ENCODE measurements at regions not wholly inside any gene's neighbourhood (a gene's known extent, or its start where the extent isn't known, plus 50 kb on each side); places are given as distances from the start of the nearest gene placed in this dataset.

DNA sequence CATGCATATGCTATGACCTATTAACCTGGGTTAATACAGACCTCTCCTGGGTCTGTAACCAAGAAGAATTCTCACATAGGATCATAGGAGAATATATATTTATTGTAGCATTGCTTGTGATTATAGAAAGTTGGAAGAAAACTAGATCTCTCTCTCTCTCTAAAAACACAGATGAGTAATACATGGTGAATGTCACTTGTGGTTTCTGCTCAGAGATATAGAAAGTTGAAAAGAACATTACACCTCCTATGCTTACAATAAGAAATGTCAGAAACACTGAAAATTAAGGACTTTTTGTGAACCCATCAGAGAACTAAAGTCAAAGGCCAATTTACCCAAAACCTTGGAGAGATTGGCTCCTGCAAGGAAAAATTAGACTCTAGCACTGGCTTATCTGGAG, 1389.5 kb downstream of the FAM133A start:
- no peak overlapping the region for H2BK15ac ChIP-seq (ENCODE audit: low read depth, poor library complexity, severe bottlenecking)
- H4K91ac ChIP-seq (ENCODE audit: low read length): no peak overlapping the region
- H2BK12ac ChIP-seq (ENCODE audit: low read length in 2 of 2): no peak overlapping the region
- no peak overlapping the region for H3K4me3 ChIP-seq (ENCODE audit: insufficient read depth in 1 of 2, low read depth in 1 of 2, low read length in 2 of 2)
- H2AK5ac ChIP-seq (ENCODE audit: low read length, severe bottlenecking): no peak overlapping the region
- H3K23ac ChIP-seq (ENCODE audit: low read length in 2 of 2): no peak overlapping the region
- H3K18ac ChIP-seq (ENCODE audit: low read depth in 1 of 2, low read length in 2 of 2): no peak overlapping the region
- H2BK120ac ChIP-seq (ENCODE audit: low read depth, low read length): no peak overlapping the region
- H3K4me2 ChIP-seq (ENCODE audit: low read length, poor library complexity, severe bottlenecking): no peak overlapping the region
- peak; percentile 25 for DNase-seq
- H2BK5ac ChIP-seq (ENCODE audit: low read depth, low read length, poor library complexity, severe bottlenecking): no peak overlapping the region
- H3K4me1 ChIP-seq (ENCODE audit: control insufficient read depth, insufficient read depth, low read depth, low read length): no peaks in the 10 kb centered on the region
- H3K79me1 ChIP-seq (replicated peaks; ENCODE audit: low read length, poor library complexity, severe bottlenecking): no peaks in the 10 kb centered on the region
- no peak overlapping the region for H2AFZ ChIP-seq (ENCODE audit: low read depth, low read length)
- H3K36me3 ChIP-seq (ENCODE audit: control insufficient read depth in 1 of 2, insufficient read depth in 2 of 2, low read depth in 1 of 2, low read length in 2 of 2): no peaks in the 10 kb centered on the region
- H3K9me3 ChIP-seq (ENCODE audit: control insufficient read depth, low read length): no peaks in the 10 kb centered on the region
- peak overlapping the region; percentile 59 for H3K27ac ChIP-seq (ENCODE audit: low read length, poor library complexity, severe bottlenecking)
- peaks cover 0 to 12% of the 10 kb centered on the region in 2 experiments for H3K27me3 ChIP-seq (ENCODE audit: control insufficient read depth in 1 of 2, insufficient read depth in 1 of 2, low read length in 2 of 2)
- no peak overlapping the region for H3K9ac ChIP-seq (ENCODE audit: low read length)
- no peak overlapping the region for H4K8ac ChIP-seq (ENCODE audit: low read length)
- H3K4ac ChIP-seq (ENCODE audit: low read depth in 1 of 2, low read length in 2 of 2): no peak overlapping the region
- H3K14ac ChIP-seq (ENCODE audit: low read length in 2 of 2): no peak overlapping the region

DNA sequence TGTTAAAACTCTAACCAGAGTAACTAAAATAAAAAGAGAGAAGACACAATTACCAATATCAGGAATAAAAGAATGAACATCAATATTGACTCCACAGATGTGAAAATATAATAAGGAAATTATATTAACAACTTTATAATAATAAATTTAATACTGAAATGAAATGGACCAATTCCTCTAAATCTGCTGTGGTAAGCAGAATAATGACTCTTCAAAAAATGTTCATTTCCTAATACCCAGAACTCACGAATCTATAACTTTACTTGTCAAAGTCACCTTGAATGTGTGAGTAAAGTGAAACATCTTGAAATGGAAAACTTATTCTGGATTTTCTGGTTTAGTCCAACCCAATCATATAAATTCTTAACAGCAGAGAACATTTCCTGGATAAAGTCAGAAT, 1391.1 kb downstream of the FAM133A start:
- no peak overlapping the region for H3K14ac ChIP-seq (ENCODE audit: low read length in 2 of 2)
- no CpG with 5 or more reads among the region's 1 CpG for WGBS
- no peak overlapping the region for H4K8ac ChIP-seq (ENCODE audit: low read length)
- H3K27ac ChIP-seq (ENCODE audit: low read length, poor library complexity, severe bottlenecking): no peak overlapping the region
- H3K27me3 ChIP-seq (ENCODE audit: control insufficient read depth in 1 of 2, insufficient read depth in 1 of 2, low read length in 2 of 2): peaks cover 0 to 22% of the 10 kb centered on the region in 2 experiments
- no peaks in the 10 kb centered on the region for H3K79me1 ChIP-seq (replicated peaks; ENCODE audit: low read length, poor library complexity, severe bottlenecking)
- no peak for DNase-seq
- H3K36me3 ChIP-seq (ENCODE audit: control insufficient read depth in 1 of 2, insufficient read depth in 2 of 2, low read depth in 1 of 2, low read length in 2 of 2): no peaks in the 10 kb centered on the region
- no peak overlapping the region for H4K91ac ChIP-seq (ENCODE audit: low read length)
- no peak overlapping the region for H3K23ac ChIP-seq (ENCODE audit: low read length in 2 of 2)
- H2BK15ac ChIP-seq (ENCODE audit: low read depth, poor library complexity, severe bottlenecking): no peak overlapping the region
- no peak overlapping the region for H2BK12ac ChIP-seq (ENCODE audit: low read length in 2 of 2)
- no peak overlapping the region for H2AFZ ChIP-seq (ENCODE audit: low read depth, low read length)
- H3K4me3 ChIP-seq (ENCODE audit: insufficient read depth in 1 of 2, low read depth in 1 of 2, low read length in 2 of 2): no peak overlapping the region
- no peak overlapping the region for H3K4ac ChIP-seq (ENCODE audit: low read depth in 1 of 2, low read length in 2 of 2)
- H2BK5ac ChIP-seq (ENCODE audit: low read depth, low read length, poor library complexity, severe bottlenecking): no peak overlapping the region
- H3K9me3 ChIP-seq (ENCODE audit: control insufficient read depth, low read length): no peaks in the 10 kb centered on the region
- H3K4me1 ChIP-seq (ENCODE audit: control insufficient read depth, insufficient read depth, low read depth, low read length): no peaks in the 10 kb centered on the region
- H3K9ac ChIP-seq (ENCODE audit: low read length): no peak overlapping the region
- no peak overlapping the region for H2BK120ac ChIP-seq (ENCODE audit: low read depth, low read length)
- no peak overlapping the region for H3K4me2 ChIP-seq (ENCODE audit: low read length, poor library complexity, severe bottlenecking)
- no peak overlapping the region for H2AK5ac ChIP-seq (ENCODE audit: low read length, severe bottlenecking)
- no peak overlapping the region for H3K18ac ChIP-seq (ENCODE audit: low read depth in 1 of 2, low read length in 2 of 2)

DNA sequence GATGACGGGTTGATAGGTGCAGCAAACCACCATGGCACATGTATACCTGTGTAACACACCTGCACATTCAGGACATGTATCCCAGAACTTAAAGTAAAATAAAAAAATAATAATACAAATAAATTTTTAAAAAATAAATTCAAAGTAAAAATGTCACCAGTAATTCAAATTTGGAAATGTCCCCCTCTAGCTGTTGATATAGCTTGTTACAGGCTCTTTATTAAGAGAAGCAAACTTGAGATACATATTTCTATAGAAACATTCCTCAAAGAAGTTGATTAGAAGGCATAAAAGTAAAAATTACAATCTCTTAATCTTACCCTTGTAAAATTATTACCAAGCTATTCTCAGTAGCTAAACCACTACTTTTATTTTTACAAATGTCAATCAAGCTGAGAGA, 1397.0 kb downstream of the FAM133A start:
- H4K8ac ChIP-seq (ENCODE audit: low read length): no peak overlapping the region
- H4K91ac ChIP-seq (ENCODE audit: low read length): no peak overlapping the region
- H3K27ac ChIP-seq (ENCODE audit: low read length, poor library complexity, severe bottlenecking): no peak overlapping the region
- H2AFZ ChIP-seq (ENCODE audit: low read depth, low read length): no peak overlapping the region
- no peaks in the 10 kb centered on the region for H3K36me3 ChIP-seq (ENCODE audit: control insufficient read depth in 1 of 2, insufficient read depth in 2 of 2, low read depth in 1 of 2, low read length in 2 of 2)
- no peak overlapping the region for H2AK5ac ChIP-seq (ENCODE audit: low read length, severe bottlenecking)
- H3K27me3 ChIP-seq (ENCODE audit: control insufficient read depth in 1 of 2, insufficient read depth in 1 of 2, low read length in 2 of 2): peaks cover 0 to 33% of the 10 kb centered on the region in 2 experiments
- no peak overlapping the region for H2BK120ac ChIP-seq (ENCODE audit: low read depth, low read length)
- H3K23ac ChIP-seq (ENCODE audit: low read length in 2 of 2): no peak overlapping the region
- no peak overlapping the region for H3K4me2 ChIP-seq (ENCODE audit: low read length, poor library complexity, severe bottlenecking)
- H3K4ac ChIP-seq (ENCODE audit: low read depth in 1 of 2, low read length in 2 of 2): no peak overlapping the region
- H3K79me1 ChIP-seq (replicated peaks; ENCODE audit: low read length, poor library complexity, severe bottlenecking): no peaks in the 10 kb centered on the region
- H2BK15ac ChIP-seq (ENCODE audit: low read depth, poor library complexity, severe bottlenecking): no peak overlapping the region
- no peak overlapping the region for H3K18ac ChIP-seq (ENCODE audit: low read depth in 1 of 2, low read length in 2 of 2)
- no CpG with 5 or more reads among the region's 1 CpG for WGBS
- no peaks in the 10 kb centered on the region for H3K9me3 ChIP-seq (ENCODE audit: control insufficient read depth, low read length)
- H3K9ac ChIP-seq (ENCODE audit: low read length): no peak overlapping the region
- DNase-seq: no peak
- no peak overlapping the region for H2BK12ac ChIP-seq (ENCODE audit: low read length in 2 of 2)
- no peak overlapping the region for H2BK5ac ChIP-seq (ENCODE audit: low read depth, low read length, poor library complexity, severe bottlenecking)
- no peaks in the 10 kb centered on the region for H3K4me1 ChIP-seq (ENCODE audit: control insufficient read depth, insufficient read depth, low read depth, low read length)
- no peak overlapping the region for H3K14ac ChIP-seq (ENCODE audit: low read length in 2 of 2)
- H3K4me3 ChIP-seq (ENCODE audit: insufficient read depth in 1 of 2, low read depth in 1 of 2, low read length in 2 of 2): no peak overlapping the region

DNA sequence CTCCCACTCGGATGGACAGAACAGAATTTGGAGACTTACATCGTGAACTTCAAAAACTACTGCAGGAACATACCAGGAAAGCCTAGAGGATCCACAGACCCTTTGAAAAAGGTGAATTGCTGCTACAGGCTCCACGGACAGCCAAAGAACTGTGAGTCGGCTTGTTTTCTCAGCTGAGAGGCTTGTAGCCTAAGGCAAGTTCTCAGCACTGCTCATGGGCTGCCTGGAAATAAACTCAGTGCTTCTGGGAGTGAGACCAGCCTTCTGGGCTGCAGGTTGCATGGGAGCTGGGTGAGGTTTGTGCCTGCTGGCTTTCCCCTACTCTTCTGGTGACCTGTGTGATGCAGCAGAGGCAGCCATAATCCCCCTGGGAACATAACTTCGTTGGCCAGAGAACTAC, 1397.6 kb downstream of the FAM133A start:
- no peak overlapping the region for H4K8ac ChIP-seq (ENCODE audit: low read length)
- no peaks in the 10 kb centered on the region for H3K79me1 ChIP-seq (replicated peaks; ENCODE audit: low read length, poor library complexity, severe bottlenecking)
- H2BK120ac ChIP-seq (ENCODE audit: low read depth, low read length): no peak overlapping the region
- no peak overlapping the region for H3K4me2 ChIP-seq (ENCODE audit: low read length, poor library complexity, severe bottlenecking)
- no peak overlapping the region for H3K27ac ChIP-seq (ENCODE audit: low read length, poor library complexity, severe bottlenecking)
- no peak overlapping the region for H4K91ac ChIP-seq (ENCODE audit: low read length)
- no peaks in the 10 kb centered on the region for H3K4me1 ChIP-seq (ENCODE audit: control insufficient read depth, insufficient read depth, low read depth, low read length)
- H2AK5ac ChIP-seq (ENCODE audit: low read length, severe bottlenecking): no peak overlapping the region
- no peaks in the 10 kb centered on the region for H3K36me3 ChIP-seq (ENCODE audit: control insufficient read depth in 1 of 2, insufficient read depth in 2 of 2, low read depth in 1 of 2, low read length in 2 of 2)
- no peak overlapping the region for H2BK12ac ChIP-seq (ENCODE audit: low read length in 2 of 2)
- no peak overlapping the region for H3K23ac ChIP-seq (ENCODE audit: low read length in 2 of 2)
- no peak overlapping the region for H3K14ac ChIP-seq (ENCODE audit: low read length in 2 of 2)
- H2BK5ac ChIP-seq (ENCODE audit: low read depth, low read length, poor library complexity, severe bottlenecking): no peak overlapping the region
- H3K9ac ChIP-seq (ENCODE audit: low read length): no peak overlapping the region
- H2BK15ac ChIP-seq (ENCODE audit: low read depth, poor library complexity, severe bottlenecking): no peak overlapping the region
- H3K4me3 ChIP-seq (ENCODE audit: insufficient read depth in 1 of 2, low read depth in 1 of 2, low read length in 2 of 2): no peak overlapping the region
- DNase-seq: no peak
- peaks cover 0 to 32% of the 10 kb centered on the region in 2 experiments for H3K27me3 ChIP-seq (ENCODE audit: control insufficient read depth in 1 of 2, insufficient read depth in 1 of 2, low read length in 2 of 2)
- H2AFZ ChIP-seq (ENCODE audit: low read depth, low read length): no peak overlapping the region
- H3K9me3 ChIP-seq (ENCODE audit: control insufficient read depth, low read length): no peaks in the 10 kb centered on the region
- no peak overlapping the region for H3K18ac ChIP-seq (ENCODE audit: low read depth in 1 of 2, low read length in 2 of 2)
- WGBS: 72% methylated on average over 5 of the region's 5 CpGs
- H3K4ac ChIP-seq (ENCODE audit: low read depth in 1 of 2, low read length in 2 of 2): no peak overlapping the region
